Liver (tissue), 3 donors: ENCODE measurements at regions not wholly inside any gene's neighbourhood (a gene's known extent, or its start where the extent isn't known, plus 50 kb on each side); places are given as distances from the start of the nearest gene placed in this dataset.
A peak's percentile ranks its signal among the peaks of the same experiment; 100 is the strongest.

Experiments
- ATF3 ChIP-seq: IDR thresholded peaks from 2 replicates; pipeline ENCODE4 v1.6.1; 2016; ENCODE audit warnings: antibody characterized with exemption
- CTCF ChIP-seq: fragments of 150-350 bp; IDR thresholded peaks from 2 replicates; pipeline ENCODE4 v1.5.1; 2017; ENCODE audit warnings: improper control_type of control experiment, low read depth, low read length; ENCODE audit not compliant: missing input control
- EGR1 ChIP-seq, 2 donors: IDR thresholded peaks; 2 replicates each; pipeline ENCODE4 v1.6.1; 2016 to 2018; ENCODE audit warnings: antibody characterized with exemption in 2 of 2, low read depth in 2 of 2
- GABPA ChIP-seq, 2 donors: IDR thresholded peaks in 1 of 2; conservative IDR thresholded peaks in 1 of 2; 2 replicates each; pipeline ENCODE4 v1.6.1; 2016; ENCODE audit warnings: antibody characterized with exemption in 2 of 2, mild to moderate bottlenecking in 1 of 2, moderate library complexity in 1 of 2
- HNF4A ChIP-seq, 2 donors: conservative IDR thresholded peaks; 2 replicates each; pipeline ENCODE4 v1.6.1; 2016; ENCODE audit warnings: antibody characterized with exemption in 2 of 2, mild to moderate bottlenecking in 2 of 2
- JUND ChIP-seq, 2 donors: IDR thresholded peaks; 2 replicates each; pipeline ENCODE4 v1.6.1; 2016; ENCODE audit warnings: antibody characterized with exemption in 2 of 2
- MAX ChIP-seq: IDR thresholded peaks from 2 replicates; pipeline ENCODE4 v1.6.1; 2016; ENCODE audit warnings: antibody characterized with exemption
- RAD21 ChIP-seq, 2 donors: IDR thresholded peaks; 2 replicates each; pipeline ENCODE4 v1.6.1; 2016; ENCODE audit warnings: antibody characterized with exemption in 2 of 2, mild to moderate bottlenecking in 2 of 2
- REST ChIP-seq: IDR thresholded peaks from 2 replicates; pipeline ENCODE4 v1.6.1; 2016; ENCODE audit warnings: antibody characterized with exemption, mild to moderate bottlenecking
- RXRA ChIP-seq, 2 donors: IDR thresholded peaks; 2 replicates each; pipeline ENCODE4 v1.6.1; 2017 to 2018; ENCODE audit warnings: antibody characterized with exemption in 2 of 2, mild to moderate bottlenecking in 1 of 2
- SP1 ChIP-seq: IDR thresholded peaks from 2 replicates; pipeline ENCODE4 v1.6.1; 2018; ENCODE audit warnings: antibody characterized with exemption, mild to moderate bottlenecking
- TAF1 ChIP-seq: conservative IDR thresholded peaks from 2 replicates; pipeline ENCODE4 v1.6.1; 2016; ENCODE audit warnings: antibody characterized with exemption, mild to moderate bottlenecking
- YY1 ChIP-seq: IDR thresholded peaks from 2 replicates; pipeline ENCODE4 v1.6.1; 2016; ENCODE audit warnings: antibody characterized with exemption, mild to moderate bottlenecking
- ZBTB33 ChIP-seq: IDR thresholded peaks from 2 replicates; pipeline ENCODE4 v1.6.1; 2016; ENCODE audit warnings: antibody characterized with exemption
- donor health status: healthy.
- donor health status: healthy.

- TF ChIP-seq REST (no peak), EGR1 (IDR thresholded peaks at IDR 0.05; ENCODE audit: low read depth in 2 of 2) (no peak), CTCF (no peak), RXRA (IDR thresholded peaks at IDR 0.05) (no peak), YY1 (no peak), MAX (no peak), GABPA (IDR thresholded peaks at IDR 0.05 in 1 of 2, conservative IDR thresholded peaks at IDR 0.05 in 1 of 2) (no peak), TAF1 (no peak), ZBTB33 (no peak), RAD21 (IDR thresholded peaks at IDR 0.05) (no peak), HNF4A (conservative IDR thresholded peaks at IDR 0.05) (peak; percentile 70 to 74), ATF3 (no peak), JUND (IDR thresholded peaks at IDR 0.05) (no peak), SP1 (peak; percentile 46)
These were observed 57.9 kb downstream of the GPR101 start for GRCh38 chrX:136975684-136976470.
